NOMO-1 (cell line): ENCODE measurements at regions not wholly inside any gene's neighbourhood (a gene's known extent, or its start where the extent isn't known, plus 50 kb on each side); places are given as distances from the start of the nearest gene placed in this dataset.

ENCODE experiments used
- DNase-seq, 2 experiments: peaks; one replicate each; lab custom pipeline; 2025; ENCODE audit not compliant: unreplicated experiment in 2 of 2; lab: John Stamatoyannopoulos, UW

- peak; percentile 80 to 85 for DNase-seq
Observed at GRCh38 chr4:123564758-123565346, 168.3 kb downstream of the SPRY1 start.

- DNase-seq = no peak
Observed at GRCh38 chr4:123568936-123569335, 172.3 kb downstream of the SPRY1 start.

- DNase-seq = no peak
Observed at GRCh38 chr4:123569541-123569940, 172.9 kb downstream of the SPRY1 start.

GRCh38 chr4:123573866-123574508 lies 177.4 kb downstream of the SPRY1 start:
- DNase-seq = no peak

- DNase-seq = no peak
Observed at GRCh38 chr4:123575291-123575690, 178.7 kb downstream of the SPRY1 start.

- DNase-seq = no peak
Observed at GRCh38 chr4:123577225-123577906, 180.8 kb downstream of the SPRY1 start.

- DNase-seq = no peak
Observed at GRCh38 chr4:123578276-123579029, 181.9 kb downstream of the SPRY1 start.

- DNase-seq = no peak
Observed at GRCh38 chr4:123579961-123580360, 183.4 kb downstream of the SPRY1 start.

GRCh38 chr4:123580981-123581664 lies 184.5 kb downstream of the SPRY1 start:
- no peak for DNase-seq

- no peak for DNase-seq
Observed at GRCh38 chr4:123581802-123582201, 185.2 kb downstream of the SPRY1 start.

GRCh38 chr4:123583043-123583442 lies 186.4 kb downstream of the SPRY1 start:
- DNase-seq = no peak

- no peak for DNase-seq
Observed at GRCh38 chr4:123585111-123585510, 188.5 kb downstream of the SPRY1 start.

GRCh38 chr4:123587983-123588494 lies 191.4 kb downstream of the SPRY1 start:
- peak; percentile 36 to 38 for DNase-seq

- DNase-seq = peak; percentile 90 to 97
Observed at GRCh38 chr4:123588631-123589241, 192.1 kb downstream of the SPRY1 start.

GRCh38 chr4:123589301-123589700 lies 192.7 kb downstream of the SPRY1 start:
- peak; percentile 79 to 91 for DNase-seq

GRCh38 chr4:123591875-123592274 lies 195.3 kb downstream of the SPRY1 start:
- DNase-seq = no peak

GRCh38 chr4:123593655-123594054 lies 197.1 kb downstream of the SPRY1 start:
- DNase-seq = no peak

GRCh38 chr4:123596805-123597204 lies 200.2 kb downstream of the SPRY1 start:
- DNase-seq = no peak

GRCh38 chr4:123597586-123597985 lies 201.0 kb downstream of the SPRY1 start:
- DNase-seq = no peak

GRCh38 chr4:123598331-123598730 lies 201.7 kb downstream of the SPRY1 start:
- DNase-seq = peak in 1 of 2 experiments; percentile 2
